Colonic mucosa (tissue), 4 donors: ENCODE measurements at regions not wholly inside any gene's neighbourhood (a gene's known extent, or its start where the extent isn't known, plus 50 kb on each side); places are given as distances from the start of the nearest gene placed in this dataset.

Experiments used
- DNase-seq: peaks from one replicate; pipeline ENCODE4 v3.0.0-alpha.2; 2020
- H3K27ac ChIP-seq: fragments of 200-600 bp; one replicate; pipeline ENCODE4 v1.8.0; 2021
- H3K27me3 ChIP-seq: fragments of 200-600 bp; one replicate; pipeline ENCODE4 v1.8.0; 2021
- H3K36me3 ChIP-seq: fragments of 200-600 bp; one replicate; pipeline ENCODE4 v1.8.0; 2021
- H3K4me1 ChIP-seq: fragments of 200-600 bp; one replicate; pipeline ENCODE4 v1.8.0; 2021; ENCODE audit warnings: mild to moderate bottlenecking
- H3K4me3 ChIP-seq: fragments of 200-600 bp; one replicate; pipeline ENCODE4 v1.8.0; 2021
- H3K9ac ChIP-seq, 2 donors: one replicate each; pipeline ENCODE4 v1.7.0; 2013; ENCODE audit warnings: control low read depth in 2 of 2, low read depth in 2 of 2, low read length in 2 of 2
- H3K9me3 ChIP-seq: fragments of 200-600 bp; one replicate; pipeline ENCODE4 v1.8.0; 2021
- intact Hi-C: fragments of 100-400 bp; cut with DNase I; formaldehyde crosslinking; loops from one replicate; pipeline ENCODE4 v1.14.1; 2022
- TF ChIP-seq, protein P1 (sequence below): fragments of 200-600 bp; IDR thresholded peaks from one replicate; pipeline ENCODE4 v1.8.0; 2022; ENCODE audit warnings: antibody characterized with exemption, mild to moderate bottlenecking
- donor health status: healthy.
- donor health status: DM: no; HTN: no; CAD: no.
- donor health status: DM: no; HTN: no; CAD: no.

DNA sequence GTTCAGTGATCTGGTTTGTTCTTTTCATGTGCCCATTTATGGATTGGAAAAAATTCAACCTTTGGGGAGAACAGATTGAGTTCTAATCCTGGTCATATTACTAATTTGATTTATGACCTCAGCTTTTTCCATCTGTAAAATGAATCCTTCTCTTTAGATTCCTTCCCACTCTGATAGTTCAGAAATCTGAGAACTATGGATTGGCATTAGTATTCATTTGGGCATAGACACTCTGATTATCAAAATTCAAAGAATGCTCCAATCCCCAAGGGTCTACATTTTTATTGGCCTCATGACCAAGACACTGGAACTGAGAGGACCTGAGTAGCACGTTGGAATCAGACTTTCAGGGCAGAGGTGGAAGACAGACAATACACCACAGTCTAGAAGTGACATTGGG lies 405.9 kb upstream of the PAPPA start:
- no peaks in the 10 kb centered on the region for H3K27me3 ChIP-seq
- no peaks in the 10 kb centered on the region for H3K4me1 ChIP-seq
- intact Hi-C loops: no loop called here
- no peaks in the 10 kb centered on the region for H3K36me3 ChIP-seq
- H3K4me3 ChIP-seq: no peak overlapping the region
- TF ChIP-seq, protein P1, sequence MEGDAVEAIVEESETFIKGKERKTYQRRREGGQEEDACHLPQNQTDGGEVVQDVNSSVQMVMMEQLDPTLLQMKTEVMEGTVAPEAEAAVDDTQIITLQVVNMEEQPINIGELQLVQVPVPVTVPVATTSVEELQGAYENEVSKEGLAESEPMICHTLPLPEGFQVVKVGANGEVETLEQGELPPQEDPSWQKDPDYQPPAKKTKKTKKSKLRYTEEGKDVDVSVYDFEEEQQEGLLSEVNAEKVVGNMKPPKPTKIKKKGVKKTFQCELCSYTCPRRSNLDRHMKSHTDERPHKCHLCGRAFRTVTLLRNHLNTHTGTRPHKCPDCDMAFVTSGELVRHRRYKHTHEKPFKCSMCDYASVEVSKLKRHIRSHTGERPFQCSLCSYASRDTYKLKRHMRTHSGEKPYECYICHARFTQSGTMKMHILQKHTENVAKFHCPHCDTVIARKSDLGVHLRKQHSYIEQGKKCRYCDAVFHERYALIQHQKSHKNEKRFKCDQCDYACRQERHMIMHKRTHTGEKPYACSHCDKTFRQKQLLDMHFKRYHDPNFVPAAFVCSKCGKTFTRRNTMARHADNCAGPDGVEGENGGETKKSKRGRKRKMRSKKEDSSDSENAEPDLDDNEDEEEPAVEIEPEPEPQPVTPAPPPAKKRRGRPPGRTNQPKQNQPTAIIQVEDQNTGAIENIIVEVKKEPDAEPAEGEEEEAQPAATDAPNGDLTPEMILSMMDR: no peak
- no peak for DNase-seq
- H3K9ac ChIP-seq: no peak overlapping the region
- no peaks in the 10 kb centered on the region for H3K9me3 ChIP-seq
- no peak overlapping the region for H3K27ac ChIP-seq

DNA sequence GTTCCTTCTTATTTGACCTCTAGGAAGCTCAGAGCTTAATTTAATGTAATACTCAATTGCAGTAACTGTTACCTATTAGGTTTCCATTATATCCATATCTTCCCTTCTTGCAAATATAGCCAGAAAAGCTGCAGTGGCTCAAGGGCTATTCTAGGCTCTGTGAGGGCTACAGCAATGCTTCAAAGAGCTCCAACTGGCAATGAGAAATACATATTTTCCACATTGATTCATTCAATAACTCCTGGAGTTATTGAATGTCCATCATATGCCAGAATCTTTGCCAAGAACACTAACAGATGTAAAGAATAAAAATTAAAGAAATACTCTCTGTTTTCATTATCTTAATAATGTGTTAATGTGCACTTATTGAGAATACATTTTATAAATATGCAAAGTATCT lies 396.9 kb upstream of the PAPPA start:
- H3K27ac ChIP-seq: no peak overlapping the region
- H3K9me3 ChIP-seq: no peaks in the 10 kb centered on the region
- no peak for DNase-seq
- no peaks in the 10 kb centered on the region for H3K4me1 ChIP-seq
- no peaks in the 10 kb centered on the region for H3K36me3 ChIP-seq
- intact Hi-C loops: no loop called here
- TF ChIP-seq, protein P1: no peak
- no peak overlapping the region for H3K9ac ChIP-seq
- no peaks in the 10 kb centered on the region for H3K27me3 ChIP-seq
- H3K4me3 ChIP-seq: no peak overlapping the region

DNA sequence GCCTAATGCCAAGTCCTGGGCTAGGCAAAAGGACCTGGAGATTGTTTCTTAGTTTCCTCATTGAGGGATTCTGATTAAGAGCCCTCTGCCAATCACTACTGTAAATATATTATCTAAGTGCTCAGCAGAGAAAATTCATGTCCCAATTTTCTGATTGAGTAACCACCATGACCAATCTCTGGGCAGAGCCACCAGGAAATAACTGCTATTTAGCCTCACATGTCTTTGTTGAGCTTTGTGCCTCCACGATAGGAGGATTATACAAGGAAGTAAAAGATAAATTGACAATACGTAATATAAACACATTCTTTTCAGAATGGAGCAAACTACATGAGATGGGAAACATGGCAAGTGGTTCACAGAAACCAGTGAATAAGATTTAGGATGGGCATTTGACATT lies 396.1 kb upstream of the PAPPA start:
- no peak overlapping the region for H3K4me3 ChIP-seq
- no peak overlapping the region for H3K27ac ChIP-seq
- H3K4me1 ChIP-seq: no peaks in the 10 kb centered on the region
- no peak overlapping the region for H3K9ac ChIP-seq
- no peaks in the 10 kb centered on the region for H3K27me3 ChIP-seq
- TF ChIP-seq, protein P1: no peak
- intact Hi-C loops: no loop called here
- H3K9me3 ChIP-seq: no peaks in the 10 kb centered on the region
- no peaks in the 10 kb centered on the region for H3K36me3 ChIP-seq
- DNase-seq: no peak

DNA sequence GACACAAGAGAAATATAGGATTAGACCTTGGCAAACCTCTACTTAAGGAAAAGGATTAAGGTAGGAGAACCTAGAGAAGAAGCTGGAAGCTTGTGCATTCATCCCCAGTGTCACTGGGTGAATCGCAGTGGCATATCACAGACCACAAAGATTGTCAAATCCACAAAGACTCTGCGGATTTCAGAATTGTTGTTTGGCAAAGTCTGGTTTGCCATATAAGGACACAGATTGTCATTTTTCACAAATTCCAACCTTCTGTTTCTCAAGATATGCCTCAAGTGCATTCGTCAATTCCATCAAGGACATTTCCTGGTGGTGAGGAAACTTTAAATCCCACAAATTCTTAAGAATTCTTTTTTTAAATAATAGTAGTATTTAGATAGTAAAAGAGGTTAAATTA lies 395.1 kb upstream of the PAPPA start:
- no peak overlapping the region for H3K4me3 ChIP-seq
- no peaks in the 10 kb centered on the region for H3K36me3 ChIP-seq
- DNase-seq: no peak
- H3K27me3 ChIP-seq: no peaks in the 10 kb centered on the region
- intact Hi-C loops: no loop called here
- no peaks in the 10 kb centered on the region for H3K9me3 ChIP-seq
- TF ChIP-seq, protein P1: no peak
- H3K4me1 ChIP-seq: no peaks in the 10 kb centered on the region
- no peak overlapping the region for H3K27ac ChIP-seq
- H3K9ac ChIP-seq: no peak overlapping the region

DNA sequence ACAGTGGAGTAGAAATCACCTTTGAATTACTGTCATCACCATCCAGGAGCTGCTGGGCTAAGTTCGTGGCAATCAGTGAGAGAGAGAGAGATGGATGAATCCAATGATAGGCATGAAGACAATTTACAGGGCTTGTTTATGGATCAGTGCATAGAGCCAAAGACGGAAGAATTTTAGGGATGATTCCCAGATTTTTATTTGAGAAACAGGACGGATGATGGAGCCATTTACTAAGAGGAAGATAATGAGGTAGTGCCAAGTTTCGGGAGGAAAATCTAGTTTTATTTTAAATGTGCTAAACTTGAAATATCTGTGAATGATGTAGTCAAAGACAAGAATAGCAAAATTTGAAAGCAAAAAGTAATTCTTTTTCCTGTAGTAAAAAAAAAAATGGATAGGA lies 394.2 kb upstream of the PAPPA start:
- Histone ChIP-seq H3K9ac (no peak overlapping the region), H3K9me3 (no peaks in the 10 kb centered on the region), H3K4me3 (no peak overlapping the region), H3K27me3 (no peaks in the 10 kb centered on the region), H3K4me1 (no peaks in the 10 kb centered on the region), H3K27ac (no peak overlapping the region), H3K36me3 (no peaks in the 10 kb centered on the region)
- TF ChIP-seq, protein P1: no peak
- intact Hi-C loops: no loop called here
- DNase-seq: no peak

DNA sequence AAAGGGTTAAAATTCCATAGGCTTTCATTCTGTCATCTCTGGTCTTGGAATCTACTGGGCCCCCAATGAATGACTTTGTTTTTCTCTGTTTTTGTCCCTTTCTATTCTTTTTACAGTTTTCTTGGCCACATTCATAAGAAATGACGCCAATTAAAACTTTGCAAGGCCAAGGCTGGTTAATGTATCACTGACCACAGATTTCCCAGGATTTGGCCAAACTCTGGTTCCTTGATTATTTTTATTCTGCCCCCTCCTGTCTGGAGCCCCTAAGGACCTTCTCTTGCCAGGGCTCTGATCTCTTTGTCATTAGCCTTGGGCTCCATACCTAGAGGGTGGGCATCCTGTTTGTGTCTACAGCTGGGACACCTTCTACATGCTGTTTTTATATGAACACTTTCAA lies 388.9 kb upstream of the PAPPA start:
- intact Hi-C loops: no loop called here
- H3K9me3 ChIP-seq: no peaks in the 10 kb centered on the region
- TF ChIP-seq, protein P1: no peak
- no peak overlapping the region for H3K9ac ChIP-seq
- H3K4me1 ChIP-seq: no peaks in the 10 kb centered on the region
- no peak for DNase-seq
- H3K4me3 ChIP-seq: no peak overlapping the region
- H3K27ac ChIP-seq: no peak overlapping the region
- no peaks in the 10 kb centered on the region for H3K27me3 ChIP-seq
- H3K36me3 ChIP-seq: no peaks in the 10 kb centered on the region
